ENCODE measurements at regions not wholly inside any gene's neighbourhood (a gene's known extent, or its start where the extent isn't known, plus 50 kb on each side); places are given as distances from the start of the nearest gene placed in this dataset.
"Not testable (repeated sequence)": the region's sequence is repeated elsewhere in the genome, so short reads cannot be mapped to it uniquely, and the experiment has no call there.

- POLR2A ChIA-PET (ENCODE audit: low non-redundant PET), result no interaction called here
- TF ChIP-seq CTCF (conservative IDR thresholded peaks at IDR 0.05; ENCODE audit: low read depth), result no peak
- peak; percentile 80 for DNase-seq (ENCODE audit: low spot score)
- H3K27ac ChIP-seq, result no peak overlapping the region
- CTCF ChIA-PET, result interaction anchor here (0.6 kb wide), 1 partner anchor 13 kb away, joined by 4 read pairs; no protein-coding TSS in a partner anchor
These were observed 717.3 kb downstream of the MATN1 start for GRCh38 chr1:30005972-30006619.

- no peak for DNase-seq (ENCODE audit: low spot score)
- ChIA-PET CTCF (no interaction called here), POLR2A (ENCODE audit: low non-redundant PET) (no interaction called here)
- TF ChIP-seq CTCF (conservative IDR thresholded peaks at IDR 0.05; ENCODE audit: low read depth), result no peak
- no peak overlapping the region for H3K27ac ChIP-seq
These were observed 721.7 kb downstream of the MATN1 start for GRCh38 chr1:30001732-30002039.

- TF ChIP-seq CTCF (conservative IDR thresholded peaks at IDR 0.05; ENCODE audit: low read depth), result no peak
- ChIA-PET CTCF (no interaction called here), POLR2A (ENCODE audit: low non-redundant PET) (no interaction called here)
- no peak for DNase-seq (ENCODE audit: low spot score)
- no peak overlapping the region for H3K27ac ChIP-seq
These were observed 722.2 kb downstream of the MATN1 start for GRCh38 chr1:30001011-30001731.

GRCh38 chr1:30000266-30000665 is 723.1 kb downstream of the MATN1 start:
- ChIA-PET CTCF (no interaction called here), POLR2A (ENCODE audit: low non-redundant PET) (no interaction called here)
- TF ChIP-seq CTCF (conservative IDR thresholded peaks at IDR 0.05; ENCODE audit: low read depth), result no peak
- no peak for DNase-seq (ENCODE audit: low spot score)
- no peak overlapping the region for H3K27ac ChIP-seq

- TF ChIP-seq CTCF (conservative IDR thresholded peaks at IDR 0.05; ENCODE audit: low read depth), result no peak
- DNase-seq (ENCODE audit: low spot score), result no peak
- CTCF ChIA-PET, result no interaction called here
- POLR2A ChIA-PET (ENCODE audit: low non-redundant PET), result no interaction called here
- no peak overlapping the region for H3K27ac ChIP-seq
These were observed 723.8 kb downstream of the MATN1 start for GRCh38 chr1:29999595-29999994.

- no peak for TF ChIP-seq CTCF (conservative IDR thresholded peaks at IDR 0.05; ENCODE audit: low read depth)
- CTCF ChIA-PET, result no interaction called here
- no peak overlapping the region for H3K27ac ChIP-seq
- POLR2A ChIA-PET (ENCODE audit: low non-redundant PET), result no interaction called here
- no peak for DNase-seq (ENCODE audit: low spot score)
These were observed 724.7 kb downstream of the MATN1 start for GRCh38 chr1:29998686-29999085.

GRCh38 chr1:29997818-29998217 is 725.6 kb downstream of the MATN1 start:
- POLR2A ChIA-PET (ENCODE audit: low non-redundant PET); CTCF ChIA-PET; DNase-seq (ENCODE audit: low spot score); H3K27ac ChIP-seq: not testable (repeated sequence)

Data from RWPE1 (cell line).